ENCODE measurements at regions not wholly inside any gene's neighbourhood (a gene's known extent, or its start where the extent isn't known, plus 50 kb on each side); places are given as distances from the start of the nearest gene placed in this dataset.

GRCh38 chr7:155930527-155930926 lies 118.3 kb upstream of the SHH start:
- no peaks in the 10 kb centered on the region for H3K9me3 Mint-ChIP-seq
- ATAC-seq (ENCODE audit: low read depth) (no peak), DNase-seq (no peak)
- no peak overlapping the region for H3K27ac Mint-ChIP-seq
- no peaks in the 10 kb centered on the region for H3K4me1 Mint-ChIP-seq
- peaks cover 6% of the 10 kb centered on the region for H3K27me3 Mint-ChIP-seq
- POLR2A ChIA-PET, result no interaction called here
- no peak overlapping the region for H3K4me3 Mint-ChIP-seq
- intact Hi-C loops (cut with micrococcal nuclease), result no loop called here
- CTCF ChIA-PET, result no interaction called here
- TF ChIP-seq, protein P1, sequence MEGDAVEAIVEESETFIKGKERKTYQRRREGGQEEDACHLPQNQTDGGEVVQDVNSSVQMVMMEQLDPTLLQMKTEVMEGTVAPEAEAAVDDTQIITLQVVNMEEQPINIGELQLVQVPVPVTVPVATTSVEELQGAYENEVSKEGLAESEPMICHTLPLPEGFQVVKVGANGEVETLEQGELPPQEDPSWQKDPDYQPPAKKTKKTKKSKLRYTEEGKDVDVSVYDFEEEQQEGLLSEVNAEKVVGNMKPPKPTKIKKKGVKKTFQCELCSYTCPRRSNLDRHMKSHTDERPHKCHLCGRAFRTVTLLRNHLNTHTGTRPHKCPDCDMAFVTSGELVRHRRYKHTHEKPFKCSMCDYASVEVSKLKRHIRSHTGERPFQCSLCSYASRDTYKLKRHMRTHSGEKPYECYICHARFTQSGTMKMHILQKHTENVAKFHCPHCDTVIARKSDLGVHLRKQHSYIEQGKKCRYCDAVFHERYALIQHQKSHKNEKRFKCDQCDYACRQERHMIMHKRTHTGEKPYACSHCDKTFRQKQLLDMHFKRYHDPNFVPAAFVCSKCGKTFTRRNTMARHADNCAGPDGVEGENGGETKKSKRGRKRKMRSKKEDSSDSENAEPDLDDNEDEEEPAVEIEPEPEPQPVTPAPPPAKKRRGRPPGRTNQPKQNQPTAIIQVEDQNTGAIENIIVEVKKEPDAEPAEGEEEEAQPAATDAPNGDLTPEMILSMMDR (IDR thresholded peaks at IDR 0.05), result no peak
- H3K36me3 Mint-ChIP-seq (ENCODE audit: low read depth), result no peaks in the 10 kb centered on the region

DNA sequence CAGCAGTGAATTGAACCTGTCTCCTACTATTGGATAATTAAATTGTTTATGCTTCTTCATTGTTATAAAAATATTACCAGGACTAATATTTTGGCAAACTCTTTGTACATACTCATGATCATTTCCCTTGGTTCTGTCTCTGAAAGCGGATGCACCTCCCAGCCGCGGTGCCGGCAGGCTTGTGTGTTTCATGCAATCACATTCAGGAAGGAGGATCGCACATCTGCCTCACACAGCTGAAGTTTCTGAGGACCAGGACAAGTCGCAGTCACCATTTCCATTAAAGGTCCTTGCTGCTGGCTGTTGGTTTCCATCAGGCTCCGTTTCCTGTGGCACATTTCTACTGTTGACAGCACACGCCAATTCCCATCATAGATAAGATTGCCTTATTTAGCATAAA lies 117.8 kb upstream of the SHH start:
- POLR2A ChIA-PET, result no interaction called here
- ATAC-seq (ENCODE audit: low read depth), result no peak
- no peaks in the 10 kb centered on the region for H3K36me3 Mint-ChIP-seq (ENCODE audit: low read depth)
- TF ChIP-seq, protein P1 (IDR thresholded peaks at IDR 0.05), result no peak
- DNase-seq, result no peak
- H3K9me3 Mint-ChIP-seq, result no peaks in the 10 kb centered on the region
- H3K4me3 Mint-ChIP-seq, result no peak overlapping the region
- H3K27me3 Mint-ChIP-seq, result peaks cover 6% of the 10 kb centered on the region
- CTCF ChIA-PET, result no interaction called here
- no peaks in the 10 kb centered on the region for H3K4me1 Mint-ChIP-seq
- H3K27ac Mint-ChIP-seq, result no peak overlapping the region
- intact Hi-C loops (cut with micrococcal nuclease), result no loop called here

- intact Hi-C loops (cut with micrococcal nuclease), result no loop called here
- DNase-seq (no peak), ATAC-seq (ENCODE audit: low read depth) (no peak)
- no peak overlapping the region for H3K4me3 Mint-ChIP-seq
- TF ChIP-seq, protein P1 (IDR thresholded peaks at IDR 0.05), result no peak
- no peaks in the 10 kb centered on the region for H3K4me1 Mint-ChIP-seq
- ChIA-PET POLR2A (no interaction called here), CTCF (no interaction called here)
- H3K27ac Mint-ChIP-seq, result no peak overlapping the region
- no peaks in the 10 kb centered on the region for H3K9me3 Mint-ChIP-seq
- H3K27me3 Mint-ChIP-seq, result peaks cover 6% of the 10 kb centered on the region
- H3K36me3 Mint-ChIP-seq (ENCODE audit: low read depth), result no peaks in the 10 kb centered on the region
These were observed 116.3 kb upstream of the SHH start for GRCh38 chr7:155928583-155928982.

- ATAC-seq (ENCODE audit: low read depth) (no peak), DNase-seq (no peak)
- no peaks in the 10 kb centered on the region for H3K4me1 Mint-ChIP-seq
- no peaks in the 10 kb centered on the region for H3K9me3 Mint-ChIP-seq
- no peak overlapping the region for H3K27ac Mint-ChIP-seq
- intact Hi-C loops (cut with micrococcal nuclease), result no loop called here
- POLR2A ChIA-PET, result no interaction called here
- H3K36me3 Mint-ChIP-seq (ENCODE audit: low read depth), result no peaks in the 10 kb centered on the region
- H3K27me3 Mint-ChIP-seq, result peaks cover 6% of the 10 kb centered on the region
- no peak overlapping the region for H3K4me3 Mint-ChIP-seq
- CTCF ChIA-PET, result no interaction called here
- TF ChIP-seq, protein P1 (IDR thresholded peaks at IDR 0.05), result no peak
These were observed 115.6 kb upstream of the SHH start for GRCh38 chr7:155927905-155928304.

DNA sequence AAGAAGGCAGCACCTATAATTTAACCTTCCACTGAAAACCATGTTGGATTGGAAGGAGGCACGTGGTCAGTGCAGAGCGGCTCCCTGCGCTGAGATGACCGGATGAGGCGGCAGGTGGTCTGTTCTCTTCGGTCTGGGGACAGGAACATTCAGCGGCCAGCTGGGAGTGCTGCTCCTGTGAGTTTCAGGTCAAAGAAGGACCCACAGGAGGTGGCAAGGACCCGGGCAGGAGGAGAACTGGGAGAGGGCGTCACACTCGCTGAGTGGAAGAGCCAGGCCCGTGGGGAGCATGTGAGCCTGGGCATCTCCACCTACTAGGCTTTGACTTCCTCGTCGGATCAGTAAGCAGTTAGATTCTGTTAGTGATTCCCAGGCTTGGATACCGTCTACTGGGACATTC lies 113.4 kb upstream of the SHH start:
- Mint-ChIP-seq H3K36me3 (ENCODE audit: low read depth) (no peaks in the 10 kb centered on the region), H3K4me1 (no peaks in the 10 kb centered on the region), H3K9me3 (no peaks in the 10 kb centered on the region), H3K4me3 (no peak overlapping the region), H3K27me3 (peaks cover 6% of the 10 kb centered on the region), H3K27ac (no peak overlapping the region)
- ChIA-PET CTCF (no interaction called here), POLR2A (no interaction called here)
- no peak for ATAC-seq (ENCODE audit: low read depth)
- TF ChIP-seq, protein P1 (IDR thresholded peaks at IDR 0.05), result no peak
- intact Hi-C loops (cut with micrococcal nuclease), result no loop called here
- DNase-seq, result no peak

Data from activated B cell treated with CpG ODN at 0.5 μM for 24 hours (primary cell).